ENCODE measurements at regions not wholly inside any gene's neighbourhood (a gene's known extent, or its start where the extent isn't known, plus 50 kb on each side); places are given as distances from the start of the nearest gene placed in this dataset.

DNA sequence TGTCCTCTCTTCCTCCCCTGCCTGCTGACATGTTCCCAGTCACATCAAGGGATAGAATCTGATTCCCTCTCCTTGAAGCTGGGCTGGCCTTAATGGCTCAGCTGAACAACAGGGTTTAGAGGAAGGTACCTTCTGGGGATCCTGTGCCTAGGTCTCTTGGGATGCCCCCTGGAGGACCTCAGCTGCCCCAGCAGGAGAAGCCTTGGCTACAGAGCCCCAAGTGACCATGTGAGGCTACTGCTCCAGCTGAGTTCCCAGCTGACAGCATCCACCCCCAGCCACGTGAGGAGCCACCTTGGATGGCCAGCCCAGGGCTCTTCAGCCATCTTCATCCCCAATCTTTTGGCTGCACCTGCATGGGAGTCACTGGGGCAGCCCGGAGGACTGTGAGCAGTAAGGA is 1499.3 kb downstream of the TBC1D22A start:
- no peak for DNase-seq (ENCODE audit: low read depth in 2 of 2)

DNA sequence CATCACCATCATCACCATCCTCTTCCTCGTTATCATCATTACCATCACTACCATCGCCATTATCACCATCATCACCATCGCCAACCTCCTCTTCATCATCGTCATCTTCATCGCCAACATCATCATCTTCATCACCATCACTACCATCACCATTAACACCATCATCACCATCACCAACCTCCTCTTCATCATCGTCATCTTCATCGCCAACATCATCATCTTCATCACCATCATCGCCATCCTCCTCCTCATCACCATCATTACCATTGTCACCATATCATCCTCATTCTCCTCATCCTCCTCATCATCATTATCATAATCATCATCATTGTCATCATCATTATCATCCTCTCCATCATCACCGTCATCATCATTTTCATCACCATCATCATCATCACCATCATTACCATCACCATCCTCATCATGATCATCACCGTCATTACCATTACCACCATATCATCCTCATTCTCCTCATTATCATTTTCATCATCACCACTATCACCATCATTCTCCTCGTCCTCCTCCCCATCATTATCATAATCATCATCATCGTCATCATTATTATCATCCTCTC is 1498.7 kb downstream of the TBC1D22A start:
- DNase-seq (ENCODE audit: low read depth in 2 of 2): no peak

DNA sequence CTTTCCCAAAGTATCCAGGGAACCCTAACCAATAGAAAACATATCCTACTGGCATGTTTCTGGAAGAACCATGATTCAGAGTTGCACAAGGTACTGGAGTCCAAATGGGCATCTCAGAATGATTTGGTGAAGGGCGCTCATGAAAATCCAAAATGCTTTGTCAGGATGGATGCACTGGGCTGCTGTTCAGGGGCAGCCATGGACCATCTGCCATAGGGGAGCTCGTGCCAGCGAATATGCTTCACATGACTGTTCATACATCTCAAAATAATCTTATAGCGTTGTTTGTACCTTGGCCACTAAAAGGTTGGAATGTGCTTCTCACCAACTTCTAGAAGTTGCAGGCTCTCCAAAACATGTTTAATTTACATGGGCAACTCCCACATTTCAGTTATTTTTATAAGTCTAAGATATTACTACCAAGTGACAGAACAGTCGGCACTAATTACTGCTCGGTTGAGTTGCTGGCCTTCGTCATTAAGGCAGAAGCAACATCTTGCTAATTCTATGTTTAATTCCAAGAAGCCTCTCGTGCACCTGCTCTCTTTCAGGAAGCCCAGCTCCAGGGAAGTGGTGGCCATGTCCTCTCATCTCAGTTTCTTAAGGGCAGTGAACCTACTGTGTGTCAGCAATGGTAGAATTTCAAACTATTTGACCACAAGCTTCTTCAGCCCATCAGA is 1497.7 kb downstream of the TBC1D22A start:
- DNase-seq (ENCODE audit: low read depth in 2 of 2): no peak

DNA sequence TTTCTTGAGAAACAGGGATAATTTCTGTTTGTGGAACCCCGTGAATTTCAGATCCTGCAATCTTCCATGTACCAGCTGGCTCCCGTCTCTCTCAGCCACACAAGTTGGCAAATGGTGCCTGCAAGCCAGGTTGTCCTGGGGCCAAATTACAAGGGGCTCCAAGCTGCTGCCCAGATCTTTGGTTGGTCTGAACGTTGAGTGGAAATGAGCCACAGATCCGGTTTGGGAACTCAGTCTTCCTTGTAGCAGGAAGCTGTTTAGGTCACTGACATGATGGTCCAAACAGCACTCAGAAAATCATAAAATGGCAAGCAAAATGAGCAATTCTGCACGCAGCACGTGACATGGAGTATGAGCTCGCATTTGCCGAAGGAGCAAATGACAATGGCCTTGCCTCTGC is 1496.4 kb downstream of the TBC1D22A start:
- DNase-seq (ENCODE audit: low read depth in 2 of 2): no peak

DNA sequence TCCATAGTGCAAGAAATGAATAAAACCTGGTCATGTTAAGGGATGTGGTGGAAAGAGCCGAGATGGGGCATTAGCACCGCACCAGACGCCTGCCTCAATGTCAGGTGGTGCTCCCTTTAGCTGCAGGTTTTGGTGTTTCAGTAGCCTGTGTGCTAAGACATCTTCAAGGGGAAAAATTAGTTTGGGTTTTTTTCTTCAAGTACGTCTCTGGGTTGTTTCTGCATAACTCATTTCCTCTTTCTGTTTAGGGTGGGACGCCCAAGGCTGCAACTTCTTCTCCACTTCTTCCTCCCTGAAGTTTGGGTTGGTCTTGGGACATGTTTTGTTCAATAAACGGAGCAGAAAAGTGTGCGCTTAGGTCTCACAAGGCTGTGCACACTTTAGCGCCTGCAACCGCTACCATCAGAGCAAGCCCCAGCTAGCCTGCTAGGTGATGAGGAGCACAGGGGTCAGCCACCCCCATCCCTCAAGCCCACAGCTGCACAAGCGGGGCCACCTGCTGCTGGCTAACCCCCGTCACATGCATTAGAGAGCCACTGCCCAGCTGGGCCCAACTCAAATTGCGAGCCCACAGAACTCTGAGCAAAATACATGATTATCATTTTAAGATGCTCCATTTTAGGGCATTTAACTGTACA is 1495.7 kb downstream of the TBC1D22A start:
- DNase-seq (ENCODE audit: low read depth in 2 of 2): no peak

DNA sequence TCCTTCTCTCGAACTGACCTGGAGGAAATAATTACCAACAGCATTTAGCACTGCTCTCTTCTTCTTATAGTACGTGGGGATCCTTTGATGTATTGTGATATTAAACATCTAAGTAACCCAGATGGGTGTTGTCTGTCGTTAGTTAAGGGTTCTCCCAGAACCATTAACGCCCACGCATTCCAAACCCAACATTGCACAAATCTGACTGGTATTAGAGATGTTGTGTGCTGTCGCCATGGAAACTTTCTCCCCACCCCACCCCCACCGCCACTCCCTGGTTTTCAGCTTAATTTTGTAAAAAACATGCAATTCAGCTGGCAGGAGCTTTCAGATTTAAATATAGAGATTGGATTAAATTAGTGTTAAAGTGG is 1495.2 kb downstream of the TBC1D22A start:
- DNase-seq (ENCODE audit: low read depth in 2 of 2): no peak

DNA sequence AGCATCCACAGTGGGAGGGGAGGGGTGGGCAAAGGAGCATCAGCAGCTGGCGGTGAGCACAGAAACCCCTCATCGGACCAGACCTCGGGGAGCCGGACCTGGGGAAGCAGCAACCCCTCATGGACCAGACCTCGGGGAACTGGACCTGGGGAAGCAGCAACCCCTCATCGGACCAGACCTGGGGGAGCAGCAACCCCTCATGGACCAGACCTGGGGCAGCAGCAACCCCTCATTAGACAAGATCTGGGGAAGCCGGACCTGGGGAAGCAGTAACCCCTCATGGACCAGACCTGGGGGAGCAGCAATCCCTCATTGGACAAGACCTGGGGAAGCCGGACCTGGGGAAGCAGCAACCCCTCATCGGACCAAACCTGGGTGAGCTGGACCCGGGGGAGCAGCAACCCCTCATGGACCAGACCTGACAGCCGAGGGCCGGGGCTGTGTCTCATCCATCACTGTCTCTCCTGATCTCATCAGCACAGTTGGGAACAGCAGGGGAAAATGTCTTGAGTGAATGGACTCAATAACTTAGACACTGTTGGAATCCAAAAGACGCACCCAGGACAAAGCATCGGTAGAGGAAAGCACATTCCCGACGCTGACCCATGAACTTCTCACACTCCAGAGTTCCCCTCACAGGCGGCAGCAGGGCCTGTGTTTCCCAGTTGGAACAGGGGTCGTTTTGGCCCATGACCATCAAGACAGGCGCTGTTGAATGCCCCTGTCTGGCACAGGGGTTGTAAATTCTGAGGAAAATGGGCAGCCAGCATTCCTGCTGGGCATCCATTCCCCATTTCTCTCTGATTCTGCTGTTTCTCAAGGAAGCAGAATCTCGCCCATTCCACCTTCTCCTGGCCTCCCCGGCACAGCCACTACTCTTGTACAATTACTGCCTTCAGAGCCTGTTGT is 1494.6 kb downstream of the TBC1D22A start:
- DNase-seq (ENCODE audit: low read depth in 2 of 2): no peak

DNA sequence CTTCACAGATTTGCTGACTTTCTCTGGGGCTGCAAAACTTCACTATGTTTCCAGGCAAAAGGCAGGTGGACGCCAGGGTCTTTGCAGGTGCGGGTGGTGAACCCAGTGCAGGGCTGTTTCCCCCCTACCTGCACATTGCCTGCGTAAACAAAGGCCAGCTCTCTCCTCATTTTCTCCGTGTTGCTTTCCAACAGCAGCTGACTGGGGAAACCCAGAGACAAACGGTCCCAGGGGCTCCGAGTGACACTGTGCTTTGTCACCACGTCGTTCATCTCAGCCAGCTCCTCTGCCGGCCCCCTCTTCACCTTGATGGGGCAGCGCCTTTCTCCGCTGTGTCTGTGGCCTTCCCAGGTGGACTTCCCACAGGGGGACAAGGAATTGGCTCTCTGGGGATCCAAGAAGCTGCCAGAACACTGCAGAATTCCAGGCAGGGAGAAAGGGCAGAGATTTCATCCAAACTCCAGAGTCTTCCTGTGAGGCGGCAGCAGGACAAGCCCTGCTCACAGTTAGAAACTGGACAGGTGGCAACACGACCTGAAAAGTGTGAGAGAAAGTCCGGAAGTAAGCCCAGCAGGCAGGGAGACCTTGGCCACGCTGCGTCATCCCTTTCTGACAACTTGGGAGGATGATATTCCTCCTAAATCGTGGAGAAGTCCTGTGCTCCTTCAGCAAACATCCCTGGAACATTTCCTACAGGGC is 1493.7 kb downstream of the TBC1D22A start:
- no peak for DNase-seq (ENCODE audit: low read depth in 2 of 2)

DNA sequence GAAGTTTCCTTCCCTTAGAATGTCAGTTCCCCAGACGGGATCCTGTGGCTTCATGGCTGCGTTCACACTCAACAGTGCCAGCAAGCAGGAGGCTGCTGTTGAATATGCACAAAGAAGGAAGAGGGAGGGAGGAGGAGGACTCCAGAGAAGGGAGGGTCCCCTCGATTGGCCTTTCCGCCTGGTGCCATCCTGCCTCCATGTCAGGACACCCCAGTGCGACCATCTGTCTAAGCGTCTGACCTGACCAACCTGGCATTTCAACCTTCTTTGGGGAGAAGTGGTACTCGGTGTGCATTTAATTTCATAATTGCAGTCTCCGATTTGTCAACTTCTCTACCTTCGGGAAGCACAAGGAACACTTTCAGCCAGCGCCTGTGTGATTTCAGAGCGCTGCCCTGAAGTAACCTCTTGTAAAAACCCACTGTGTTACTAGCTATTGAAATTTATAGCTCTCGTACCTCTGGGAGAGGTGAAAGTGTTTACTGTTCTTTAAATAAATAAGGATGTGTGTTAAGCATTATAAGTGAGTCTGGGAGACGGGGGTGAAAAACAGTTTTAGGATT is 1491.9 kb downstream of the TBC1D22A start:
- DNase-seq (ENCODE audit: low read depth in 2 of 2): no peak

DNA sequence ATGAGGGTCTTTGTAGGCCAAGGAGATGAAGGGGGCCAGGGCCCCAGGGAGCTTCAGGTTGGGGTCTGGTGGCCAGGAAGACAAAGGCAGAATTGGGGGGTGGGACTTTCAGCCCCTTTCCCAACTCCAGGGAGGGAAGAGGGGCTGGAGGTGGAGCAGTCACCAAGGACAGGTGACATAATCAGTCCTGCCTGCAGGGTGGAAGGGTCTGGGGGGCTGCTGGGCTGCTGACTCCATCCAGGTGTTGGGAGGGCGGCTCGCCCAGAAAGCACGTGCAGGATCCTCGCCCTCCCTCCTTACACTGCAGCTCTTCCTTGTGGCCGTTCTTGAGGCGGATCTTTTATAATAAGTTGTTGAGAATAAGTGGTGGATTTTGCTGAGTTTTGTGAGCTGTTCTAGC is 1491.1 kb downstream of the TBC1D22A start:
- no peak for DNase-seq (ENCODE audit: low read depth in 2 of 2)

DNA sequence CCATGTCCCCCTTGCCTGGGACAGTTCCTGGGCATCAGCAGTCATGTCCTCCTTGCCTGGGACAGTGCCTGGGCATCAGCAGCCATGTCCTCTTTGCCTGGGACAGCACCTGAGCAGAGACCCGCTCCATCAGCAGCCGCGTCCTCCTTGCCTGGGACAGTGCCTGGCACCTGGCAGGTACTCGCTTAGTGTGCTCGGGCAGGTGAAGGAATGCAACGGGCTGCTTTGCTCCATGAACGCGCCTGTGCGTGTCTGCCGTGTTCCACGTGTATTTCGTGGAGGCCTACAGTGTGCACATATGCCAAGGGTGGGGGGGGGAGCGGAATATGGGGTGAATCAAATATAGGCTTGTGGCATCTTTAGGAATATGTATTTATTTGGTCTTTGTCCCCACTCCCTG is 1490.7 kb downstream of the TBC1D22A start:
- DNase-seq (ENCODE audit: low read depth in 2 of 2): no peak

DNA sequence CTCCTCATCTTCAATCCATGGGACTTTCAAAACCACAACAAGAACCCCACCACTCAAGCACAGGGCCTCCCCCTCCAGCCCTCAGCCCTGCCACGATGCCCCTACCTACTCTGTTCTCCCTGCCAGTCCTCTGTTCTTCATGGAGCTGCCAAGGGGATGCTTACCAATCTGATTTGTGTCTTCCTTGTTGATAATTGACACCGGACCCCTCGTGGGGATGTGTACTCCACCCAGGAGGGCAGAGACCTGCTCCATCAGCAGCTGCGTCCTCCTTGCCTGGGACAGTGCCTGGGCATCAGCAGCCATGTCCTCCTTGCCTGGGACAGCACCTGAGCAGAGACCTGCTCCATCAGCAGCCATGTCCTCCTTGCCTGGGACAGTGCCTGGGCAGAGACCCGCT is 1489.2 kb downstream of the TBC1D22A start:
- no peak for DNase-seq (ENCODE audit: low read depth in 2 of 2)

DNA sequence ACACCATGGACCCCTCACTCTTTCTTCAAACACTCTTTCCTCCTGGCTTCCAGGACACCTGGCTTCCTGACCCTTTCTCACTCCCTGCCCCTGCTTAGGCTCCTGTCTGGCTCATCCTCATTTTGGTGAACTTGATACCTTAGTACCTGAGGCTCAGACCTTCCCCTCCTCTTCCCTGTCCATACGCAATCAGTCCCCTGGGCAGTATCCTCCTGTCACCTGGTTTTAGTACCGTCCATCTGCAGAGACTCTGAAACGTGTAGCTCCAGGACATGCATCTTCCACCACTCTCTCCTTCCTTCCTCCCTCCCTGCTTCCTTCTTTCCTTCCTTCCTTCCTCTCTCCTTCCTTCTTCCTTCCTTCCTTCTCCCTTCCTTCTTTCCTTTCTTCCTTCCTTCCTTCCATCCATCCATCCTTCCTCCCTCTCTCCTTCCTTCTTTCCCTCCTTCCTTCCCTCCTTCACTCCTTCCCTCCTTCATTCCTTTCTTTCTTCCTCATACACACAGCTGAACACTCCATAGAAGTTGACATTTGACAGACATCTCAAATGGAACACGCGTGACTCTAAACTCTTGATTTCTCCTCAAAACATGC is 1488.6 kb downstream of the TBC1D22A start:
- DNase-seq (ENCODE audit: low read depth in 2 of 2): no peak

DNA sequence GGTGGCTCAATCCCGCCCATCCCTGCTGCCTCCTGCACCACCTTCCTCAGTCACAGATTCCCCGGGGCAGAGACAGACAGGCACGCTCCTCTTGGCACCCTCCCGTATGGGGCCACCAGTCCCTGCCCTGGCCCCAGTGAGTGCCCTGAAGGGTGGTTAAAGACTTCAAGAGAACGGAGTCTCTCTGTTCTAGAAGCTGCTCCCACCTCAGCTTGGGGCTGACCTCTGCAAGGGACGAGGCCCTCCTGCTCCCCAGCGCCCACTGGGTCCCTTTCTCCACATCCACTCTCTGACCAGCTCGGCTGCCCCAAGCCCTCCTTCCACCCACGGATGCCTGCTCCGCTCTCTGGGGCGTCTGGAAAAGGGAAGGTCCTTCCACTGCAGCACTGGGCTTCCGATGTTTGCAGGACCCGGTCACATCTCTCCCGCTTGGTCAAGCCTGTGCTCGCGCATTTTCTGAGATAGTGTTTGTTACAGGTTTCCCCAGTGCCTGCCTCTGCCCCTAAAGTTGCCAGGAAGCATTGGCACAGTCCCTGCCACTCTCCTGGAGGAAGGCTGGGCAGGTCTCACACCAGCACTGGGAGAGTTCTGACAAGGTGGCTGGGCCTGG is 1487.9 kb downstream of the TBC1D22A start:
- no peak for DNase-seq (ENCODE audit: low read depth in 2 of 2)

DNA sequence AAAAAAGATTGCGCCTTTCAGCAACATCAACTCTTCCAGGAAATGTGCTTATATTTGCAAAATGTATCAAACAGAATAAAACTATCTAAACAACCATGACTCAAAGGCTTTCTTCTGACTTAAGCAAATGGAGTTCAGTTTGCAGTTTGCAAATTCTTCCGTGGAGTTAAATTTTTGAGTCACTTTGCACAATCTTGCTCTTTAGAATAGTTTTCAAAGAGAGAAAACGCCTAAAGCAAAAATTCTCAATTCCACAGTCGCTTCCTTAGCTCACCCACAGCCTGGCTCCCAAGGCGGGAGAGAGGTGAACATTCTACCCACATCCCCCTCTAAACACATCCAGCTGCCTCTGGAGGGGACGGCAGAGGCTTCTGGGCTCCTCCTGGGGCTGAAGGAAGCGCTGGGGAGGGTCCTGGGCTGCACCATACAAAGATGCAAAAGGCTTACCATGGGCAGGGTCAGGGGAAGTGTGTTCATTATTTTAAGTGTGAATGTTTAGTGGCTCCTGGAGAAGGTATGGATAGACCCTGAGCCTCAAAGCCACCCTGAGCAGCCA is 1487.3 kb downstream of the TBC1D22A start:
- no peak for DNase-seq (ENCODE audit: low read depth in 2 of 2)

DNA sequence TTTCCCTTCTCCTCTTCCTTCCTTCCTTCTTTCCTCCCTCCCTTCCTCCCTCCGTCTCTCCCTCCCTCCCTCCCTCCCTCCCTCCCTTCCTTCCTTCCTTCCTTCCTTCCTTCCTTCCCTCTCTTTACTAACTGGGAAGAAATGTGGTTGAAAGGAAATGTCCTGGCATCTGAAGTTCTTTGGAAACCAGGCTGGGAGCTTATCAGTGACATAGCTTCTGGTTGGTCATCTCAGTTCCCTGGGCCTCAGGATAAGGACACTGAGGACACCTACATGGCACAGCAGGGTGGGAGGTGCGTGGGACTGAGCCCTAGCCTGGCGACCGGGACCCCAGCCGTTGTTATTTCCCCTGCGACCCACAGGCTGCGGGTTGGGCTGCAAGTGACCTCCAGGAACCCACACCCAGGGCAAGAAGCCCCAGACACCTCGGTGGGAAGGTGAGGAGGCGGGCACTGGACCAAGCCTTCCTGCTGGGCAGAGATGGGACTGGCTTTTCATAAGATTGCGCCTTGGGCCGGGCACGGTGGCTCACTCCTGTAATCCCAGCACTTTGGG is 1486.5 kb downstream of the TBC1D22A start:
- DNase-seq (ENCODE audit: low read depth in 2 of 2): no peak

DNA sequence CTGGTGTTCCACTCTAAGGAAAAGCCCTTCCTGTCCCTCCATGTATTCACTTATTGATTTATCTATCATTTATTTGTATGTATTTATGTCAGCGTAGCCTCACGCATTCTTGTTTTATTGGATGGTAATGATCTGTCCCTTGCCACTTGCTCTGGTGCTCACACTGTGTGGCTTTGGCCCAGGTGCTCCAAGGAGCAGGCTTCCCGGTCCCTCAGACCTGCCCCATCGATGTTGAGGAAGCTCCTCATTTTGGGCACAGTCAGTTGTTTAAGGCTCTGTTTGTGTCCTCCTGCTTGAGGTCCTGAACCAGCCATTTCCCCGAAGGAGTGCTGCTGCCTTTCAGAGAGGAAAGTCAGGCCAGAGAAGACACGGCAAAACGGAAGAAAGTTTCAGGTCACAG is 1485.4 kb downstream of the TBC1D22A start:
- DNase-seq (ENCODE audit: low read depth in 2 of 2): no peak

DNA sequence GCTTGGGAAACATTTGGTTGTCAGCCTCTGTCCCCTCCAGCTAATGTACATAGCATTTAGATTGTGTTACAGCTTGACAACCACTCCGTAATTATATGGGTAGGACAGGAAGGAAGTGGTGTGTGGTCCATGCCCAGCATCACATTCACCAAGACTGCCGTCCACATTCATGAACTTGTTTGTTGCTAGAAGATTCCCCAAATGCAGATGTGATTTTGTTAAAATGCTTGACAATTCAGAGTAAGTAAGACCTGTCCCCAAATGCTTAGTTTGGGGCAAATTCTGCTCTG is 1482.7 kb downstream of the TBC1D22A start:
- no peak for DNase-seq (ENCODE audit: low read depth in 2 of 2)

DNA sequence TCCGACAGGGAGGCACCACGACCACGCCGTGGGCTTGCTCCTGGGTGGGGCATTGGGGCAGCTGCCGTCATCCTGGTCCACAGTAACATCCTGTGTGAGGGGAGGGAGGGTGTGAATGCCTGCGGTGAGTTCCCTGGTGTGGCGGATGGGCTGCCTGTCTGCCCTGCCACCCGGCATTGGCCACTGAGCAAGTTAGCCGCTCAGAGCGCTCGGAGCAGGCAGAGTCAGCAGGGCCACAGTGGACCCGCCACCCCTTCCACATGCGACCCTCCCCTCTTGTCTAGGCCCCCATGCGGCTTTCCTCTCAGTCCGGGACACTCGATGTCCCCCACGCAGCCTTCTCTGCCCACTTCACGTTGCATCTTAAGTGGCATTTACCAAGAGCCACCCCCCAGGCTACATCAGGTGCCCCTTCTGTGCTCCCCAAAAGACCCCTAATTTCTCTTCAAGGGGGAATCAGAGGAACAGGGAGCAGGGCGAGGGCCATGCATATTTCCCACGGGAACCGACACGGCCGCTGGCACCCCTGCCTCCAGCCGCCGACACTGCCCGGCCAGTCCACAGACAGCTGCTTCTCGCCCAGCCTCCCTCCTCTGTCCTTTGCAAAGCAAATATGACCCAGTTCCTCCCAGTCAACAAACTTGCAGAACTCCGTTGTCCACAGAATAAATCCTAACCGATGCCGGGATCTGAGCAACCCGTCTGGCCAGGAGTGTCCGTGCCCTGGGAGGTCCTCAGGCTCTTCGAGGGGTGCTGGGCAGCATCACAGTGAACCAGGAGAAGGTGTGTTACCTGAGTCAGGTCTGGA is 1482.1 kb downstream of the TBC1D22A start:
- DNase-seq (ENCODE audit: low read depth in 2 of 2): no peak
